ENCODE measurements at regions not wholly inside any gene's neighbourhood (a gene's known extent, or its start where the extent isn't known, plus 50 kb on each side); places are given as distances from the start of the nearest gene placed in this dataset.

DNA sequence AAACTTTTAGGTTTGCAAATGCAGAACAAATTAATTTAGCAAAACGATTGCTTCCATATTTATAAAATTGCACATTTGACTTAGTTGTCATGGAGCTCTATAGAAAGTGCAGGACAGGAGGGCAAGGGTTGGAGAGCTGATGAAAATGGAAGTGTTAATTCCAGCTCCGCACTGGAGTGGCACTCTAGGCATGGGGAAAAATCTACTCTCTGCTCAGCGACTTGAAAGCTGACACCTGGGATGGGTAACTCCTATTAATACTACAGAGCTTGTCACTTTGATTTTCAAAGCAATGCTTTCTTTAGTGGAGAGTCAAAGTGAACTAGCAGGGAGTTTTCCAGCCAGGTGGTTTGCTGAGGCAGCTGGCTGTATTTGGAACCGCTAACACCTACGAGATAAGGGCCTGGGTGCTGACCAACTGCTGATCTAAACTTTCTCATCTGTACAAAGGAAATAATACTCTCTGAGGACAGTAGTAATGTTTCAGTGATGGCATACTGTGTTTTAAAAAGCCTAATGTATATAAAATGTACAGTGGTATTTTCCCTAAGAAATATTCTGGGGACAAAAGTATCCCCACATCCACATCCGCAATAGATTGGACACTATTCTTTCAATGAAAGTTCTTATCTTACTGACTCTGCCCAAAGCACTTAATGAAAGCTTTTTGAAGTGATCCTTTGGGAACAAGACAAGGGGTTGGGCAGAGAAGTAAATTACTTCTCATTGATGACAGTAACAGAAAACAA, 444.3 kb downstream of the GPAM start:
- Histone ChIP-seq H3K4me2 (ENCODE audit: low read depth, low read length, poor library complexity, severe bottlenecking) (no peak overlapping the region), H3K4me3 (ENCODE audit: low read length, poor library complexity, severe bottlenecking) (no peak overlapping the region), H3K79me2 (ENCODE audit: insufficient read depth, low read length) (no peaks in the 10 kb centered on the region), H3K27me3 (ENCODE audit: insufficient read depth, low read length, poor library complexity, severe bottlenecking) (no peaks in the 10 kb centered on the region), H3K4me1 (ENCODE audit: insufficient read depth, low read length, poor library complexity, severe bottlenecking) (no peaks in the 10 kb centered on the region), H3K9ac (ENCODE audit: low read depth, low read length, poor library complexity, severe bottlenecking) (no peak overlapping the region), H2AFZ (ENCODE audit: low read length) (no peak overlapping the region), H3K9me3 (ENCODE audit: insufficient read depth, low read depth, low read length) (no peaks in the 10 kb centered on the region), H3K36me3 (ENCODE audit: insufficient read depth, low read length) (no peaks in the 10 kb centered on the region), H3K9me2 (replicated peaks; ENCODE audit: low read depth, low read length) (no peaks in the 10 kb centered on the region), H3F3A (ENCODE audit: low read depth) (no peaks in the 10 kb centered on the region), H4K20me1 (ENCODE audit: insufficient read depth, low read length, poor library complexity, severe bottlenecking) (no peaks in the 10 kb centered on the region)
- TF ChIP-seq EZH2phosphoT487 (IDR thresholded peaks at IDR 0.05; ENCODE audit: borderline replicate concordance): no peak
- TF ChIP-seq, protein P1, sequence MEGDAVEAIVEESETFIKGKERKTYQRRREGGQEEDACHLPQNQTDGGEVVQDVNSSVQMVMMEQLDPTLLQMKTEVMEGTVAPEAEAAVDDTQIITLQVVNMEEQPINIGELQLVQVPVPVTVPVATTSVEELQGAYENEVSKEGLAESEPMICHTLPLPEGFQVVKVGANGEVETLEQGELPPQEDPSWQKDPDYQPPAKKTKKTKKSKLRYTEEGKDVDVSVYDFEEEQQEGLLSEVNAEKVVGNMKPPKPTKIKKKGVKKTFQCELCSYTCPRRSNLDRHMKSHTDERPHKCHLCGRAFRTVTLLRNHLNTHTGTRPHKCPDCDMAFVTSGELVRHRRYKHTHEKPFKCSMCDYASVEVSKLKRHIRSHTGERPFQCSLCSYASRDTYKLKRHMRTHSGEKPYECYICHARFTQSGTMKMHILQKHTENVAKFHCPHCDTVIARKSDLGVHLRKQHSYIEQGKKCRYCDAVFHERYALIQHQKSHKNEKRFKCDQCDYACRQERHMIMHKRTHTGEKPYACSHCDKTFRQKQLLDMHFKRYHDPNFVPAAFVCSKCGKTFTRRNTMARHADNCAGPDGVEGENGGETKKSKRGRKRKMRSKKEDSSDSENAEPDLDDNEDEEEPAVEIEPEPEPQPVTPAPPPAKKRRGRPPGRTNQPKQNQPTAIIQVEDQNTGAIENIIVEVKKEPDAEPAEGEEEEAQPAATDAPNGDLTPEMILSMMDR (conservative IDR thresholded peaks at IDR 0.05; ENCODE audit: low read length): no peak

DNA sequence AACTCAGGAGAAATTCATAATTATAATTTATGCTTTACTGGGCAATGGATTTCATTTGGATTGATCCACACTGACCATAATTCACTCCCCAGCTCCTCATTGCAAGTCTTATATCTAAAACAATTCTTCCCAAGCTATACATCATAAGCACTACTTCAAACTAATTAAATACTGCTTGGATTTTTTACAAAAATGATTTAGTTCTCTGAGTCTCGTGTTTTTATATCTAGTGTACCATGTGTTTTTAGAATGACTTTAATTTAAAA, 443.8 kb downstream of the GPAM start:
- no peaks in the 10 kb centered on the region for H3F3A ChIP-seq (ENCODE audit: low read depth)
- no peak for TF ChIP-seq EZH2phosphoT487 (IDR thresholded peaks at IDR 0.05; ENCODE audit: borderline replicate concordance)
- TF ChIP-seq, protein P1 (conservative IDR thresholded peaks at IDR 0.05; ENCODE audit: low read length): no peak

DNA sequence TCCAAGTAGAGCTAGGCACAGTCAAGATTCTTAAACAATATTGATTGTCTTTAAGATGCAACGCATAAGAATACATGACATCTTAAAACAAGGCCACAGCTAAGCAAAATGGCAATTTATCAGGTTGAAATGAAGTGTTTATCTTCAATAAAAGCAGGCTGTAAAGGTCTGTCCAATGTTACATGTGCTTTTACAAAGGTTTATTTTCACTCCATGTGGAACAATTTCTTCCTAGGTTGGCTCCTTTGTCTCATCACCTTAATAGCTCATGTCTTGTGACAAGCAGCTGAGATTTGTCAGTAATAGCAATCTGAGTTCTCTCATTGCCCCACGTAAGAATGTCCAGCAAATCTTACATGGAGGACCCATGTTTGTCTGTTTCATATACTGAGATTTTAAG, 437.6 kb downstream of the GPAM start:
- H3F3A ChIP-seq (ENCODE audit: low read depth): no peaks in the 10 kb centered on the region

More for the DNA sequence above, 443.8 kb downstream of the GPAM start:
- Histone ChIP-seq H2AFZ (ENCODE audit: low read length) (no peak overlapping the region), H3K79me2 (ENCODE audit: insufficient read depth, low read length) (no peaks in the 10 kb centered on the region), H3K9me2 (replicated peaks; ENCODE audit: low read depth, low read length) (no peaks in the 10 kb centered on the region), H3K36me3 (ENCODE audit: insufficient read depth, low read length) (no peaks in the 10 kb centered on the region), H3K4me2 (ENCODE audit: low read depth, low read length, poor library complexity, severe bottlenecking) (no peak overlapping the region), H3K4me3 (ENCODE audit: low read length, poor library complexity, severe bottlenecking) (no peak overlapping the region), H4K20me1 (ENCODE audit: insufficient read depth, low read length, poor library complexity, severe bottlenecking) (no peaks in the 10 kb centered on the region), H3K4me1 (ENCODE audit: insufficient read depth, low read length, poor library complexity, severe bottlenecking) (no peaks in the 10 kb centered on the region), H3K9ac (ENCODE audit: low read depth, low read length, poor library complexity, severe bottlenecking) (no peak overlapping the region), H3K27me3 (ENCODE audit: insufficient read depth, low read length, poor library complexity, severe bottlenecking) (no peaks in the 10 kb centered on the region), H3K9me3 (ENCODE audit: insufficient read depth, low read depth, low read length) (no peaks in the 10 kb centered on the region)

More for the DNA sequence above, 437.6 kb downstream of the GPAM start:
- Histone ChIP-seq H3K4me2 (ENCODE audit: low read depth, low read length, poor library complexity, severe bottlenecking) (no peak overlapping the region), H3K9me3 (ENCODE audit: insufficient read depth, low read depth, low read length) (no peaks in the 10 kb centered on the region), H3K36me3 (ENCODE audit: insufficient read depth, low read length) (no peaks in the 10 kb centered on the region), H3K27me3 (ENCODE audit: insufficient read depth, low read length, poor library complexity, severe bottlenecking) (no peaks in the 10 kb centered on the region), H3K4me3 (ENCODE audit: low read length, poor library complexity, severe bottlenecking) (no peak overlapping the region), H2AFZ (ENCODE audit: low read length) (no peak overlapping the region), H3K79me2 (ENCODE audit: insufficient read depth, low read length) (no peaks in the 10 kb centered on the region), H3K9ac (ENCODE audit: low read depth, low read length, poor library complexity, severe bottlenecking) (no peak overlapping the region), H3K9me2 (replicated peaks; ENCODE audit: low read depth, low read length) (no peaks in the 10 kb centered on the region), H3K4me1 (ENCODE audit: insufficient read depth, low read length, poor library complexity, severe bottlenecking) (no peaks in the 10 kb centered on the region), H4K20me1 (ENCODE audit: insufficient read depth, low read length, poor library complexity, severe bottlenecking) (no peaks in the 10 kb centered on the region)
- TF ChIP-seq, protein P1 (conservative IDR thresholded peaks at IDR 0.05; ENCODE audit: low read length): no peak

Measured in Loucy (cell line).